ENCODE measurements at regions not wholly inside any gene's neighbourhood (a gene's known extent, or its start where the extent isn't known, plus 50 kb on each side); places are given as distances from the start of the nearest gene placed in this dataset.

- intact Hi-C loops (cut with micrococcal nuclease) = no loop called here
- H3K27ac ChIP-seq (ENCODE audit: low read depth in 1 of 2, low read length in 2 of 2) = no peak overlapping the region
- no peak overlapping the region for H2AFZ ChIP-seq (ENCODE audit: insufficient read depth, low read depth, low read length, poor library complexity, severe bottlenecking)
- no peaks in the 10 kb centered on the region for H3K27me3 ChIP-seq (ENCODE audit: control insufficient read depth in 2 of 2, insufficient read depth in 2 of 2, low read length in 2 of 2)
- no peak overlapping the region for H3K4me3 ChIP-seq (replicated peaks in 1 of 3; ENCODE audit: low read depth in 2 of 3, low read length in 3 of 3)
- peaks cover 0 to 12% (median 3%) of the 10 kb centered on the region in 7 donors for H3K9me3 Mint-ChIP-seq
- no peaks in the 10 kb centered on the region for H3K4me1 Mint-ChIP-seq
- no peaks in the 10 kb centered on the region for H4K20me1 ChIP-seq (ENCODE audit: insufficient read depth, low read length)
- no peaks in the 10 kb centered on the region for H3K9me3 ChIP-seq (replicated peaks in 1 of 2; ENCODE audit: control insufficient read depth in 1 of 2, insufficient read depth in 1 of 2, low read length in 2 of 2)
- H3K36me3 Mint-ChIP-seq = no peaks in the 10 kb centered on the region
- H3K4me2 ChIP-seq (replicated peaks; ENCODE audit: extremely low read depth, low read length, poor library complexity, severe bottlenecking) = no peak overlapping the region
- no peak overlapping the region for H3K9ac ChIP-seq (ENCODE audit: insufficient read depth, low read length, poor library complexity, severe bottlenecking)
- WGBS (ENCODE audit: insufficient coverage) = no CpG with 5 or more reads among the region's 1 CpG
- no peak for DNase-seq
- no peak overlapping the region for H3K27ac Mint-ChIP-seq
- no peaks in the 10 kb centered on the region for H3K4me1 ChIP-seq (ENCODE audit: control insufficient read depth in 1 of 2, insufficient read depth in 2 of 2, low read length in 2 of 2)
- no peak overlapping the region for H3K4me3 Mint-ChIP-seq
- H3K27me3 Mint-ChIP-seq (ENCODE audit: low read depth in 3 of 3) = no peaks in the 10 kb centered on the region
- TF ChIP-seq CTCF (IDR thresholded peaks at IDR 0.05) = no peak
- no peaks in the 10 kb centered on the region for H3K79me2 ChIP-seq (ENCODE audit: insufficient read depth, low read length)
- H3K36me3 ChIP-seq (replicated peaks in 1 of 2; ENCODE audit: control insufficient read depth in 1 of 2, insufficient read depth in 2 of 2, low read length in 2 of 2) = no peaks in the 10 kb centered on the region
Observed at GRCh38 chr6:93069856-93070255, 349.5 kb downstream of the EPHA7 start.

GRCh38 chr6:93059911-93060310, 359.4 kb downstream of the EPHA7 start:
- Histone ChIP-seq H4K20me1 (ENCODE audit: insufficient read depth, low read length) (no peaks in the 10 kb centered on the region), H2AFZ (ENCODE audit: insufficient read depth, low read depth, low read length, poor library complexity, severe bottlenecking) (no peak overlapping the region), H3K27me3 (ENCODE audit: control insufficient read depth in 2 of 2, insufficient read depth in 2 of 2, low read length in 2 of 2) (no peaks in the 10 kb centered on the region), H3K79me2 (ENCODE audit: insufficient read depth, low read length) (no peaks in the 10 kb centered on the region), H3K4me3 (replicated peaks in 1 of 3; ENCODE audit: low read depth in 2 of 3, low read length in 3 of 3) (no peak overlapping the region), H3K4me2 (replicated peaks; ENCODE audit: extremely low read depth, low read length, poor library complexity, severe bottlenecking) (no peak overlapping the region), H3K9me3 (replicated peaks in 1 of 2; ENCODE audit: control insufficient read depth in 1 of 2, insufficient read depth in 1 of 2, low read length in 2 of 2) (no peaks in the 10 kb centered on the region), H3K36me3 (replicated peaks in 1 of 2; ENCODE audit: control insufficient read depth in 1 of 2, insufficient read depth in 2 of 2, low read length in 2 of 2) (no peaks in the 10 kb centered on the region), H3K9ac (ENCODE audit: insufficient read depth, low read length, poor library complexity, severe bottlenecking) (no peak overlapping the region), H3K4me1 (ENCODE audit: control insufficient read depth in 1 of 2, insufficient read depth in 2 of 2, low read length in 2 of 2) (no peaks in the 10 kb centered on the region), H3K27ac (ENCODE audit: low read depth in 1 of 2, low read length in 2 of 2) (no peak overlapping the region)
- no peaks in the 10 kb centered on the region for H3K36me3 Mint-ChIP-seq
- DNase-seq = no peak
- intact Hi-C loops (cut with micrococcal nuclease) = no loop called here
- H3K4me1 Mint-ChIP-seq = no peaks in the 10 kb centered on the region
- peaks cover 1 to 3% (median 3%) of the 10 kb centered on the region in 3 donors for H3K27me3 Mint-ChIP-seq (ENCODE audit: low read depth in 3 of 3)
- no peak overlapping the region for H3K4me3 Mint-ChIP-seq
- TF ChIP-seq CTCF (IDR thresholded peaks at IDR 0.05) = no peak
- peaks cover 0 to 5% (median 3%) of the 10 kb centered on the region in 7 donors for H3K9me3 Mint-ChIP-seq
- no peak overlapping the region for H3K27ac Mint-ChIP-seq
- WGBS (ENCODE audit: insufficient coverage) = 50% methylated on average over 2 of the region's 3 CpGs
